Gastrocnemius medialis (tissue), 4 donors: ENCODE measurements at regions not wholly inside any gene's neighbourhood (a gene's known extent, or its start where the extent isn't known, plus 50 kb on each side); places are given as distances from the start of the nearest gene placed in this dataset.

Source experiments
- POLR2A ChIP-seq, 2 donors: fragments of 450-650 bp; IDR thresholded peaks; one replicate each; pipeline ENCODE4 v1.6.1; 2017; ENCODE audit warnings: antibody characterized with exemption in 2 of 2, mild to moderate bottlenecking in 2 of 2, moderate library complexity in 2 of 2
- TF ChIP-seq, protein P1 (sequence below), 5 experiments: fragments of 450-650 bp in 3 of 5; fragments of 200-600 bp in 2 of 5; sonication (generic) in 2 of 5; IDR thresholded peaks in 4 of 5; conservative IDR thresholded peaks in 1 of 5; 1 replicate in 4 of 5; 2 replicates in 1 of 5; pipeline ENCODE4 v1.5.1; 2016 to 2019; ENCODE audit warnings: antibody characterized with exemption in 5 of 5, mild to moderate bottlenecking in 3 of 5, moderate library complexity in 3 of 5

DNA sequence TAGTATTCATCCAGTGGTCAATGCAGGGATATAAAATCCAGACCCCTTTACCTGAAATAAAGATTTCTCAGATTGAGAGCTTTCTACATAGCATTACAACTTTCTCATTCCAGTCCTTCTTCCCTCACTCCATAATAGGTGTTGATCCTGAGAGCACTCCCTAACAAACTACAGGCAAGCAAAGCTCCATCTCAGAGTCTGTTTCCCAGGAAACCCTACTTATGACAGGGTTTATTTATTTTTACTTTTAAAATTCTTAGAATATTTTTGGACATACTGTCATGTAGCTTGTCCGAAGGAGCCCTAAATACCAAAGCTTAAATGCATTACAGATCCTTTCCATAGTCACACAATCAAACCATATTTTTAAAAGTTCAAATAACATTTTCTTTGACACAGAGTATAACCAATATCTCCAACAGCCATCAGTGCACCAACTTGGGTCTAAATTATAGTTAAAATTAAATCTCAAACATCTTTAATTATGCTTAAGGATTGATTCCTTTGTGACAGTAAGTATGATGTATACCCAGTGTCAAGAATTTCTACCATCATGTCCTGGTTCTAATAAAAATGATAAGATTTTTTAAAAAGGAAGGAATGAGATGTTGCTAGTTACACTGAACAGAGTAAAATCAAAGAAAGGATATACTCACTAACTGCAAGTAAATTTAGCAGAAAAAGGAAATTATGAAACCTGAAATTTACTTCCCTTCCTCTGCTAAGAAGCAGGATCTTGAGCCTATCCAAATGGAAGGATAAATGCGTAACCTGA, 580.4 kb upstream of the ADGRL3 start:
- TF ChIP-seq, protein P1, sequence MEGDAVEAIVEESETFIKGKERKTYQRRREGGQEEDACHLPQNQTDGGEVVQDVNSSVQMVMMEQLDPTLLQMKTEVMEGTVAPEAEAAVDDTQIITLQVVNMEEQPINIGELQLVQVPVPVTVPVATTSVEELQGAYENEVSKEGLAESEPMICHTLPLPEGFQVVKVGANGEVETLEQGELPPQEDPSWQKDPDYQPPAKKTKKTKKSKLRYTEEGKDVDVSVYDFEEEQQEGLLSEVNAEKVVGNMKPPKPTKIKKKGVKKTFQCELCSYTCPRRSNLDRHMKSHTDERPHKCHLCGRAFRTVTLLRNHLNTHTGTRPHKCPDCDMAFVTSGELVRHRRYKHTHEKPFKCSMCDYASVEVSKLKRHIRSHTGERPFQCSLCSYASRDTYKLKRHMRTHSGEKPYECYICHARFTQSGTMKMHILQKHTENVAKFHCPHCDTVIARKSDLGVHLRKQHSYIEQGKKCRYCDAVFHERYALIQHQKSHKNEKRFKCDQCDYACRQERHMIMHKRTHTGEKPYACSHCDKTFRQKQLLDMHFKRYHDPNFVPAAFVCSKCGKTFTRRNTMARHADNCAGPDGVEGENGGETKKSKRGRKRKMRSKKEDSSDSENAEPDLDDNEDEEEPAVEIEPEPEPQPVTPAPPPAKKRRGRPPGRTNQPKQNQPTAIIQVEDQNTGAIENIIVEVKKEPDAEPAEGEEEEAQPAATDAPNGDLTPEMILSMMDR (IDR thresholded peaks at IDR 0.05 in 4 of 5, conservative IDR thresholded peaks at IDR 0.05 in 1 of 5), result no peak
- TF ChIP-seq POLR2A (IDR thresholded peaks at IDR 0.05), result no peak
